ENCODE measurements at regions not wholly inside any gene's neighbourhood (a gene's known extent, or its start where the extent isn't known, plus 50 kb on each side); places are given as distances from the start of the nearest gene placed in this dataset.

DNA sequence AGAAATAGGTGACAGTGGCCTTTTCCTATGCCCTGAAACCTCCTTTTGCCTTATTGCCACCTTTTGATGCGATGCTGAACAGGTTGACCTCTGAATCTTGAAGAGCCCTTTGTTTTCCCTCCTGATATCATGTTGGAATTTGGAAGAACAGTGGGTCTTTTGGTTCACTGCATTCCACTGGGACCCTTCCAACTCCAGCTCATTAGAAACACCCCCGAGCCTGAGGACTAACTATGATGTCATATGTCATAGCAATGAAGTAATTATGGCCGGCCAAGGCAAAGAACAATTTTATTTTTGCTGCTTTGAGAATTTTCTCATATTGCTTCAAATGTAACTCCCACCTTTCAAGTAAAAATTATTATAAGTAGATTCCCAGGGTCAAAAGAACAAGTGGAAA lies 353.4 kb upstream of the JAG1 start:
- FAIRE-seq (no peak), DNase-seq (ENCODE audit: insufficient read length, low spot score) (no peak)

DNA sequence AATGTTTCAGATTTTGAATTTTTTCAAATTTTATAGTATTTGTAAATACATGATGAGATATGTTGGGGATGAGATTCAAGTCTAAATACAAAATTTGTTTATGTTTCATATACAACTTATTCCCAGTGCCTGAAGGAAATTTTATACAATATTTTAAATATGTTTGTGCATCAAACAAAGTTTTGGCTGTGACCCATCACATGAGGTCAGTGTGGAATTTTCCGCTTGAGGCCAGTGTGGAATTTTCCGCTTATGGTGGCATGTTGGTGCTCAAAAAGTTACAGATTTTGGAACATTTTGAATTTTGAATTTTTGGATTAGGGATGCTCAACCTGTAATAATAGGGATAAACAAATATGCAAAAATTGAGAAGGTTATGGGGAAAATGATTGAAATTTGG lies 356.6 kb upstream of the JAG1 start:
- FAIRE-seq, result no peak
- no peak for DNase-seq (ENCODE audit: insufficient read length, low spot score)
- TF ChIP-seq TAF1 (IDR thresholded peaks at IDR 0.05; ENCODE audit: low read depth, low read length), result no peak
- no peak for TF ChIP-seq PAX5 (IDR thresholded peaks at IDR 0.05; ENCODE audit: insufficient read depth, low read length, severe bottlenecking)
- no peak for TF ChIP-seq POLR2A (IDR thresholded peaks at IDR 0.05; ENCODE audit: low read depth, low read length)
- no peak for TF ChIP-seq POLR2AphosphoS5 (IDR thresholded peaks at IDR 0.05; ENCODE audit: low read depth, low read length)
- no peak for TF ChIP-seq POU2F2 (IDR thresholded peaks at IDR 0.05; ENCODE audit: low read depth, low read length)
- no peak for TF ChIP-seq SPI1 (IDR thresholded peaks at IDR 0.05; ENCODE audit: low read depth, low read length)

More for the DNA sequence above, 353.4 kb upstream of the JAG1 start:
- TF ChIP-seq POLR2AphosphoS5 (IDR thresholded peaks at IDR 0.05; ENCODE audit: low read depth, low read length) (no peak), TAF1 (IDR thresholded peaks at IDR 0.05; ENCODE audit: low read depth, low read length) (no peak), POLR2A (IDR thresholded peaks at IDR 0.05; ENCODE audit: low read depth, low read length) (no peak), SPI1 (IDR thresholded peaks at IDR 0.05; ENCODE audit: low read depth, low read length) (no peak), PAX5 (IDR thresholded peaks at IDR 0.05; ENCODE audit: insufficient read depth, low read length, severe bottlenecking) (no peak), POU2F2 (IDR thresholded peaks at IDR 0.05; ENCODE audit: low read depth, low read length) (no peak)

DNA sequence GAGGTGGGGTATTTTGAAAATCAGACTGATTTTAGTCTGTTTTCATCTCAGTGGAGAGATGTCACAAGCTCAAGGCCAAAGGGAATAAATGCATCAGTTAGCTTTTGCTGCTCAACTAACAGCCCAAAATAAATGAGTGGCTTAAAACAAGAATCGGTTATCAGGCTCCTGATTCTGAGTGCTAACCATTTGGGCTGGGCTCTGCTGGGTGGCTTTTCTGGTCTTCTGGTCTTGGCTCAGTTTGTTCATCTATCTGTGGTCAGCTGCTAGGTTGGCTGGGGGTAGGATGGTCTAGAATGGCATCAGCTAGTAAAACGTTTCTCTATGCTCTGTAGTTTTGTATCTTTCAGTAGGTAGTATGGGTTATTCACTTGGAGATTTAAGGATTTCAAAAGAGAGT lies 357.5 kb upstream of the JAG1 start:
- TF ChIP-seq PAX5 (IDR thresholded peaks at IDR 0.05; ENCODE audit: insufficient read depth, low read length, severe bottlenecking), result no peak
- TF ChIP-seq TAF1 (IDR thresholded peaks at IDR 0.05; ENCODE audit: low read depth, low read length), result no peak
- no peak for FAIRE-seq
- DNase-seq (ENCODE audit: insufficient read length, low spot score), result no peak

DNA sequence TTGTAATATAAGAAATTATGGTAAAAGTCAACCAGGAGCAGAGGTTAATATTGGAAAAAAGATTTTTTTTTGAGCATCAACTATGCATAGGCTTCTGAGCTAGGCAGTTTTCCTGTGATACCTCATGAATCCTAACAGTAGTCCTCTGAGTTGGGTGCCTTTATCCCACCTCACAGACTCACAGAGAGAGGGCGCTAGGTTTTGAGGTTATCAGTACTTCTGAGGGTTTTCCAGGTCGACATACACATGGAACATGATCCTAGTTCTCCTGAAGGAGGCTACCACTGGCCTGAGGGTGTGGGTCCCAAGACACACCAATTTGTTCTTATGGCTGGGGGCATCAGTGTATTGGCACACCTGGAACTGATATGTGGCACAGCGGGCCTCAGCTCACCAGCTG lies 358.8 kb upstream of the JAG1 start:
- FAIRE-seq (no peak), DNase-seq (ENCODE audit: insufficient read length, low spot score) (no peak)
- TF ChIP-seq POLR2A (IDR thresholded peaks at IDR 0.05; ENCODE audit: low read depth, low read length), result no peak
- TF ChIP-seq POLR2AphosphoS5 (IDR thresholded peaks at IDR 0.05; ENCODE audit: low read depth, low read length), result no peak
- TF ChIP-seq PAX5 (IDR thresholded peaks at IDR 0.05; ENCODE audit: insufficient read depth, low read length, severe bottlenecking), result no peak
- TF ChIP-seq SPI1 (IDR thresholded peaks at IDR 0.05; ENCODE audit: low read depth, low read length), result no peak
- no peak for TF ChIP-seq POU2F2 (IDR thresholded peaks at IDR 0.05; ENCODE audit: low read depth, low read length)
- no peak for TF ChIP-seq TAF1 (IDR thresholded peaks at IDR 0.05; ENCODE audit: low read depth, low read length)

DNA sequence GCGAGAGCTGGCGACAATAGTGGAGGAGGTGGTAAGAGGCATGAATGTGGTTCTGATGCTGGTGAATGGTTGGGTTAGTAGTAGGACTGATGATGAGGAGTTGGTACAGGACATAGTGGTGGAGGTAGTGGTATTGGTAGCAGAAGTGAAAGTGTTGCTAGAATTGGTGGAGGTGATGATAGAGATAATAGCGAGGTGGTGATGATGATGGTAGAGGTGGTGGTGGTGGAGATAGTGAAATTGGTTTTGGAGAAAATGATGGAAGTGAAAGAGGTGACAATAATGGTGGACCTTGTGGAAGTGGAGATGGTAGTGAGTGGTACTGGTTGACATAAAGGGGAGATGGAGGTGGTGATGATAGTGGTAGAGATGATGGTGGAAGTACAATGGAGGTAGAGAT lies 360.2 kb upstream of the JAG1 start:
- TF ChIP-seq POLR2AphosphoS5 (IDR thresholded peaks at IDR 0.05; ENCODE audit: low read depth, low read length) (no peak), POLR2A (IDR thresholded peaks at IDR 0.05; ENCODE audit: low read depth, low read length) (no peak), PAX5 (IDR thresholded peaks at IDR 0.05; ENCODE audit: insufficient read depth, low read length, severe bottlenecking) (no peak), TAF1 (IDR thresholded peaks at IDR 0.05; ENCODE audit: low read depth, low read length) (no peak), SPI1 (IDR thresholded peaks at IDR 0.05; ENCODE audit: low read depth, low read length) (no peak), POU2F2 (IDR thresholded peaks at IDR 0.05; ENCODE audit: low read depth, low read length) (no peak)
- DNase-seq (ENCODE audit: insufficient read length, low spot score) (no peak), FAIRE-seq (no peak)

DNA sequence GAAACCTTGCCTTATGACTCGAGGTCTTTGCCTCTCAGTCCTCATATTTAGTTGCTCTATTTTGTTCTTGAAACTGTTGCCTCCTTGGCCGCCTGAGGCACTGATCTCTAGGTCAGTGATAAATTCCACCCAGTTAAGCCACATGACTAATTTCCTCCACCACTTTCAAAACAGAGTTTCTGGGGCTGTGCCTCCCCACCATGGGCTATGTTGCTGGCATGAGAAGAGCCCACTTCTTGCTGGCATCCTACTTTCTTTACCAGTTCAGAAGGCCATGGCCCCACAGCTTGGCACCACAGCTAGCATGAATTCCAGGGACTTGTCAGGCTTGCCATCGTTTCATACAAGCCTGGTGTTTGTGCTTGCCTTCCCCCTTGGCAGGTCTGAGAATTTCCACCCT lies 361.4 kb upstream of the JAG1 start:
- FAIRE-seq, result no peak
- no peak for DNase-seq (ENCODE audit: insufficient read length, low spot score)
- no peak for TF ChIP-seq TAF1 (IDR thresholded peaks at IDR 0.05; ENCODE audit: low read depth, low read length)
- TF ChIP-seq PAX5 (IDR thresholded peaks at IDR 0.05; ENCODE audit: insufficient read depth, low read length, severe bottlenecking), result no peak
- TF ChIP-seq POU2F2 (IDR thresholded peaks at IDR 0.05; ENCODE audit: low read depth, low read length), result no peak
- no peak for TF ChIP-seq POLR2AphosphoS5 (IDR thresholded peaks at IDR 0.05; ENCODE audit: low read depth, low read length)
- no peak for TF ChIP-seq POLR2A (IDR thresholded peaks at IDR 0.05; ENCODE audit: low read depth, low read length)
- TF ChIP-seq SPI1 (IDR thresholded peaks at IDR 0.05; ENCODE audit: low read depth, low read length), result no peak

DNA sequence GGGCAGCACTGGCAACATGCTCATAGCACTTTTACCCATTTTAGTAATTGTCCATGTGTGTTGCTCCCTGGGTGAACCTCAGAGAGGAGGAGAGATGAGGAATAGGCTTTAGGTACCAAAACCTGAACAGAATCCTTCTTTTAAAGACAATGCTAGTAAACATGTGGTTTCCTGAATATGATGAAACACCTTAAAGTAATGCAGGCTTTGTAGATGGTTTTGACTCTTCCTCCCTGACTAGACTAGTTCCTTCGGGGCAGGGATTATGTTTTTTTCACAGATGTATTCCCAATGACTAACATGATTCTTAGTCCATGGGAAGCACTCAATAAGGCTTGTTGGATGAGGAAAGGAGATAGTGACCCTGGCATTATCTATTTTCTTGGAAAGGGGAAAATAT lies 367.6 kb upstream of the JAG1 start:
- no peak for FAIRE-seq
- no peak for DNase-seq (ENCODE audit: insufficient read length, low spot score)

DNA sequence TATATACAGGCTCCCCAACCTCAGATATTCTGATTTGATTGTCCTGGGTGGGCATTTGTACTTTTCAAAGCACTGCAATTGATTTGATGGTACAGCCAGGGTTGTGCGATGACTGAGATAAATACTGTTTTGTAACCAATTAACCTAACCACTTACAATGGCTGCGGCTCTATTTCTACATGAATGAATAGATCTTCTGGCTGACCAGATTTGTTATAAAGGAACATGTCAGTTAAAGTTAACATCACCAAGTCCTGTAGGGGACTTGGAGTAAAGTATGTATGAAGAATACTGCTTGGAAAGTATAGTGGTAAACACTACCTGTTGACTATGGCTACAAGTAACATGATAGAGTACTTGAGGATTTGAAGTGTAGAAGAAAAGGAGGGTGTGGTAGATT lies 369.2 kb upstream of the JAG1 start:
- TF ChIP-seq TAF1 (IDR thresholded peaks at IDR 0.05; ENCODE audit: low read depth, low read length) (no peak), POLR2A (IDR thresholded peaks at IDR 0.05; ENCODE audit: low read depth, low read length) (no peak), SPI1 (IDR thresholded peaks at IDR 0.05; ENCODE audit: low read depth, low read length) (no peak), PAX5 (IDR thresholded peaks at IDR 0.05; ENCODE audit: insufficient read depth, low read length, severe bottlenecking) (no peak), POU2F2 (IDR thresholded peaks at IDR 0.05; ENCODE audit: low read depth, low read length) (no peak), POLR2AphosphoS5 (IDR thresholded peaks at IDR 0.05; ENCODE audit: low read depth, low read length) (no peak)
- FAIRE-seq (no peak), DNase-seq (ENCODE audit: insufficient read length, low spot score) (no peak)

More for the DNA sequence above, 367.6 kb upstream of the JAG1 start:
- TF ChIP-seq POU2F2 (IDR thresholded peaks at IDR 0.05; ENCODE audit: low read depth, low read length) (no peak), POLR2A (IDR thresholded peaks at IDR 0.05; ENCODE audit: low read depth, low read length) (no peak), TAF1 (IDR thresholded peaks at IDR 0.05; ENCODE audit: low read depth, low read length) (no peak)

DNA sequence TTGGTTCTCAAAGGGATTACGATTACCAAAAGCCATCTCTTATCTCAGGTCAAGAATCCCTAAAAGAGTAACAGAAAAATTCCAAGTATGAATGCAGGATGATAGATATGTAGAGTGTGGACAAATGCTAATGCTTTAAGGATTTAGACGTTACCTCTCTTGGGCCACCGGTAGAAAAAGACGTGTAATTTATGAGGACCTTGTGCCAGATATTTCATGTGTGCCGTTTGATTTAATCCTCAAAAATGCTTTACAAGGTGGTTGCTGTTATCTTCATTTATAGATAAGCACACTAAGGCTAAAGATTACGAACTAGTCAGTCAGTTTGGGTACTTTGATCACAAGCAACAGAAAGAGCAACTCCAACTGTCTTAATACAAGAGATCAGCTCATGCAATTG lies 370.8 kb upstream of the JAG1 start:
- TF ChIP-seq PAX5 (IDR thresholded peaks at IDR 0.05; ENCODE audit: insufficient read depth, low read length, severe bottlenecking) (no peak), TAF1 (IDR thresholded peaks at IDR 0.05; ENCODE audit: low read depth, low read length) (no peak), POLR2AphosphoS5 (IDR thresholded peaks at IDR 0.05; ENCODE audit: low read depth, low read length) (no peak), SPI1 (IDR thresholded peaks at IDR 0.05; ENCODE audit: low read depth, low read length) (no peak), POLR2A (IDR thresholded peaks at IDR 0.05; ENCODE audit: low read depth, low read length) (no peak), POU2F2 (IDR thresholded peaks at IDR 0.05; ENCODE audit: low read depth, low read length) (no peak)
- no peak for DNase-seq (ENCODE audit: insufficient read length, low spot score)
- FAIRE-seq, result no peak

DNA sequence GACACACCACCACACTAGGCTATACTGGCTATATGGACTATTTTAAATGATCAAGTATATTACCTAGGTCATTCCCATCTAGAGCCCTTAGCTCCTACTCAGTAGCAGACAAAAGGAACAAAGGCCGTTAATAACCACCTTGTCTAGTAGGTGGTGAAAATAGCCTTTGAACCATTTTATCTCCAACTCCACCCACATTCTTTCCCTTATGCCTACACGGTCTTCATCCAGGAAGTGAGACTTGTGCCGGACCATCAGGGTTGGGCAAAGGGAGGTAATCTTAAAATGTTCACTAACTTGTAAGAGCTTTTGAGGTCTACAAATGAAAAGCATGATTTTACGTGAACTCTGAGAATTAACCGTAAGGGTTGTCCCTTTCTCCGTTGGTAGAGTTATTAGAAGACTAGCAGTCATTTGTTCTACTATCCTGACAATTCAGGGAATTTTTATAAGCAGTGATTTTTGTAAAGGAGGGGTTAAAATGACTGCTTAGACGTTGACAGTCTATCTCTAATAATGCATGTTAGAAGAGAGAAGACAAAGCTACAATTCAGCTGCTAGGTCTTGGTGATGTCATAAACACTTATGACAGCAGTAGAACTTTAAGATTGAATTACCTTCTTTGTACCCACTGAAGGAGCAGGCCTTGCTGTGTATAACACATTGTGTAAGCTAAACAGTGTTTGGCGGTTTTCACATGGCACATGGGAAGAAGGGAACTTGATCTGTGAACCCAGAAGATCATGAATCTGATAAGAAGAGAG lies 371.8 kb upstream of the JAG1 start:
- DNase-seq (ENCODE audit: insufficient read length, low spot score), result no peak
- TF ChIP-seq SPI1 (IDR thresholded peaks at IDR 0.05; ENCODE audit: low read depth, low read length) (no peak), TAF1 (IDR thresholded peaks at IDR 0.05; ENCODE audit: low read depth, low read length) (no peak), PAX5 (IDR thresholded peaks at IDR 0.05; ENCODE audit: insufficient read depth, low read length, severe bottlenecking) (no peak), POLR2AphosphoS5 (IDR thresholded peaks at IDR 0.05; ENCODE audit: low read depth, low read length) (no peak)
- no peak for FAIRE-seq
